OCI-LY1 (cell line): ENCODE measurements at regions not wholly inside any gene's neighbourhood (a gene's known extent, or its start where the extent isn't known, plus 50 kb on each side); places are given as distances from the start of the nearest gene placed in this dataset.

Source experiments
- H2AFZ ChIP-seq: fragments of 200-600 bp; sonication (generic), shearing (Covaris generic); 2 replicates; pipeline ENCODE4 v1.6.0; 2014; ENCODE audit warnings: antibody characterized with exemption, mild to moderate bottlenecking, low read length
- H3F3A ChIP-seq: fragments of 200-600 bp; sonication (generic), shearing (Covaris generic); 2 replicates; pipeline ENCODE4 v1.6.0; 2014; ENCODE audit warnings: mild to moderate bottlenecking, antibody characterized with exemption, low read length, moderate library complexity; ENCODE audit not compliant: insufficient read depth
- H3K27ac ChIP-seq: fragments of 200-600 bp; sonication (generic); 2 replicates; pipeline ENCODE4 v1.5.1; 2014; ENCODE audit warnings: low read length, mixed run types, mild to moderate bottlenecking, low read depth; ENCODE audit not compliant: poor library complexity, severe bottlenecking
- H3K27me3 ChIP-seq: fragments of 200-600 bp; sonication (generic); 2 replicates; pipeline ENCODE4 v1.6.0; 2014; ENCODE audit warnings: antibody characterized with exemption, mild to moderate bottlenecking, low read length, moderate library complexity; ENCODE audit not compliant: insufficient read depth
- H3K36me3 ChIP-seq: fragments of 200-600 bp; sonication (generic); 2 replicates; pipeline ENCODE4 v1.6.1; 2014; ENCODE audit warnings: mild to moderate bottlenecking, antibody characterized with exemption, low read length, moderate library complexity, mixed read lengths; ENCODE audit not compliant: insufficient read depth
- H3K4me1 ChIP-seq: fragments of 200-600 bp; sonication (generic); 2 replicates; pipeline ENCODE4 v1.5.1; 2014; ENCODE audit warnings: mild to moderate bottlenecking, low read length, moderate library complexity; ENCODE audit not compliant: insufficient read depth, severe bottlenecking
- H3K4me2 ChIP-seq: fragments of 200-600 bp; sonication (generic), shearing (Covaris generic); 2 replicates; pipeline ENCODE4 v1.6.1; 2014; ENCODE audit warnings: low read length
- H3K4me3 ChIP-seq: fragments of 200-600 bp; sonication (generic); 2 replicates; pipeline ENCODE4 v1.5.1; 2014; ENCODE audit warnings: low read length, low read depth, mild to moderate bottlenecking, mixed read lengths; ENCODE audit not compliant: poor library complexity, severe bottlenecking
- H3K79me2 ChIP-seq: fragments of 200-600 bp; shearing (Covaris generic); 2 replicates; pipeline ENCODE4 v1.6.1; 2016; ENCODE audit warnings: mixed run types, low read length, mixed read lengths; ENCODE audit not compliant: insufficient read depth
- H3K9ac ChIP-seq: fragments of 200-600 bp; sonication (generic), shearing (Covaris generic); 2 replicates; pipeline ENCODE4 v1.6.1; 2014; ENCODE audit warnings: mild to moderate bottlenecking, low read length, mixed read lengths
- H3K9me2 ChIP-seq: fragments of 200-600 bp; sonication (generic), shearing (Covaris generic); 2 replicates; pipeline ENCODE4 v1.6.1; 2014; ENCODE audit warnings: low read depth, mild to moderate bottlenecking, low read length, mixed read lengths
- H3K9me3 ChIP-seq: fragments of 200-600 bp; shearing (Covaris generic); 2 replicates; pipeline ENCODE4 v1.6.1; 2014; ENCODE audit warnings: low read length, mixed read lengths
- H4K20me1 ChIP-seq: fragments of 200-600 bp; sonication (generic), shearing (Covaris generic); 2 replicates; pipeline ENCODE4 v1.6.0; 2016; ENCODE audit warnings: mild to moderate bottlenecking, low read length; ENCODE audit not compliant: insufficient read depth
- CTCF ChIP-seq: fragments of 200-600 bp; sonication (generic), shearing (Covaris generic); IDR thresholded peaks from 2 replicates; pipeline ENCODE4 v1.5.1; 2017; ENCODE audit warnings: mild to moderate bottlenecking, antibody characterized with exemption, low read length, moderate library complexity, mixed read lengths
- EZH2 ChIP-seq: fragments of 200-600 bp; sonication (generic), shearing (Covaris generic); IDR thresholded peaks from 2 replicates; pipeline ENCODE4 v1.8.0; 2017; ENCODE audit warnings: borderline replicate concordance, mixed run types, mild to moderate bottlenecking, antibody characterized with exemption, low read length, moderate library complexity, mixed read lengths

- H4K20me1 ChIP-seq: no peaks in the 10 kb centered on the region
- no peak overlapping the region for H3K27ac ChIP-seq
- TF ChIP-seq EZH2 (no peak), CTCF (no peak)
Observed at GRCh38 chr2:48257456-48257855, 57.0 kb upstream of the FOXN2 start.

GRCh38 chr2:48258481-48259149 lies 55.9 kb upstream of the FOXN2 start:
- no peak for TF ChIP-seq CTCF
- no peak for TF ChIP-seq EZH2
- no peaks in the 10 kb centered on the region for H3K9me3 ChIP-seq
- no peaks in the 10 kb centered on the region for H4K20me1 ChIP-seq
- H3K9ac ChIP-seq: no peak overlapping the region
- H2AFZ ChIP-seq: no peak overlapping the region
- H3K4me3 ChIP-seq: no peak overlapping the region
- H3K9me2 ChIP-seq: no peaks in the 10 kb centered on the region
- no peaks in the 10 kb centered on the region for H3K36me3 ChIP-seq
- H3K79me2 ChIP-seq: no peaks in the 10 kb centered on the region
- H3K4me1 ChIP-seq: no peaks in the 10 kb centered on the region
- no peaks in the 10 kb centered on the region for H3K27me3 ChIP-seq
- no peak overlapping the region for H3K4me2 ChIP-seq
- no peak overlapping the region for H3K27ac ChIP-seq
- H3F3A ChIP-seq: no peaks in the 10 kb centered on the region

More at GRCh38 chr2:48257456-48257855, 57.0 kb upstream of the FOXN2 start:
- H2AFZ ChIP-seq: no peak overlapping the region
- no peak overlapping the region for H3K4me2 ChIP-seq
- H3K4me1 ChIP-seq: no peaks in the 10 kb centered on the region
- no peaks in the 10 kb centered on the region for H3K27me3 ChIP-seq
- no peaks in the 10 kb centered on the region for H3K9me3 ChIP-seq
- no peak overlapping the region for H3K4me3 ChIP-seq
- H3K79me2 ChIP-seq: no peaks in the 10 kb centered on the region
- no peaks in the 10 kb centered on the region for H3K36me3 ChIP-seq
- no peak overlapping the region for H3K9ac ChIP-seq
- no peaks in the 10 kb centered on the region for H3F3A ChIP-seq
- no peaks in the 10 kb centered on the region for H3K9me2 ChIP-seq

GRCh38 chr2:48259811-48260210 lies 54.7 kb upstream of the FOXN2 start:
- H3K79me2 ChIP-seq: no peaks in the 10 kb centered on the region
- no peaks in the 10 kb centered on the region for H3K27me3 ChIP-seq
- no peaks in the 10 kb centered on the region for H4K20me1 ChIP-seq
- no peak overlapping the region for H3K27ac ChIP-seq
- no peaks in the 10 kb centered on the region for H3K36me3 ChIP-seq
- no peak overlapping the region for H3K4me2 ChIP-seq
- H3K4me1 ChIP-seq: no peaks in the 10 kb centered on the region
- H3K9me2 ChIP-seq: no peaks in the 10 kb centered on the region
- no peaks in the 10 kb centered on the region for H3K9me3 ChIP-seq
- no peaks in the 10 kb centered on the region for H3F3A ChIP-seq
- no peak overlapping the region for H3K9ac ChIP-seq
- H2AFZ ChIP-seq: no peak overlapping the region
- TF ChIP-seq EZH2 (no peak), CTCF (no peak)
- no peak overlapping the region for H3K4me3 ChIP-seq
